ENCODE measurements at regions not wholly inside any gene's neighbourhood (a gene's known extent, or its start where the extent isn't known, plus 50 kb on each side); places are given as distances from the start of the nearest gene placed in this dataset.

GRCh38 chr2:158047156-158047611 is 54.5 kb upstream of the UPP2 start:
- Histone ChIP-seq H3K79me1 (ENCODE audit: insufficient read depth, low read depth, low read length, poor library complexity, severe bottlenecking) (no peaks in the 10 kb centered on the region), H2BK5ac (ENCODE audit: insufficient read length, low read length) (no peak overlapping the region), H2BK15ac (ENCODE audit: low read depth, low read length) (no peak overlapping the region), H2BK120ac (ENCODE audit: low read depth, low read length, poor library complexity, severe bottlenecking) (no peak overlapping the region), H3K23me2 (ENCODE audit: insufficient read length, low read depth, low read length, poor library complexity, severe bottlenecking) (no peaks in the 10 kb centered on the region), H3K23ac (ENCODE audit: insufficient read length, low read depth, low read length) (no peak overlapping the region), H3K4ac (ENCODE audit: low read depth, low read length) (no peak overlapping the region), H3K27me3 (ENCODE audit: insufficient read depth, low read length) (no peaks in the 10 kb centered on the region), H4K91ac (ENCODE audit: insufficient read length, low read depth, low read length) (no peak overlapping the region), H4K20me1 (ENCODE audit: control insufficient read depth, insufficient read depth, insufficient read length) (no peaks in the 10 kb centered on the region), H4K5ac (ENCODE audit: insufficient read length, low read depth, low read length) (no peak overlapping the region), H4K8ac (replicated peaks; ENCODE audit: insufficient read length, low read depth, low read length) (no peak overlapping the region), H3K56ac (ENCODE audit: insufficient read length, low read depth, low read length) (no peak overlapping the region), H3K14ac (ENCODE audit: insufficient read depth, low read length) (no peak overlapping the region), H3K79me2 (ENCODE audit: insufficient read depth, low read length) (no peaks in the 10 kb centered on the region), H3K4me2 (ENCODE audit: insufficient read depth, insufficient read length, low read length) (no peak overlapping the region), H3K27ac (ENCODE audit: insufficient read length, low read depth, low read length) (no peak overlapping the region), H3K4me1 (ENCODE audit: insufficient read depth, low read length) (no peaks in the 10 kb centered on the region), H2AFZ (ENCODE audit: low read length) (no peak overlapping the region), H2BK12ac (ENCODE audit: insufficient read length, low read depth, low read length) (no peak overlapping the region), H2AK5ac (ENCODE audit: insufficient read length, low read length) (no peak overlapping the region), H3K9ac (ENCODE audit: extremely low read depth, insufficient read length, low read length) (no peak overlapping the region), H3T11ph (ENCODE audit: low read length) (no peak overlapping the region), H2BK20ac (ENCODE audit: low read depth, low read length, poor library complexity, severe bottlenecking) (no peak overlapping the region), H3K9me3 (ENCODE audit: control insufficient read depth, low read depth, low read length) (no peaks in the 10 kb centered on the region), H3K18ac (ENCODE audit: insufficient read length, low read depth, low read length) (no peak overlapping the region)
- Mint-ChIP-seq H3K9me3 (no peaks in the 10 kb centered on the region), H3K27me3 (ENCODE audit: low read depth) (no peaks in the 10 kb centered on the region), H3K4me3 (no peak overlapping the region), H3K4me1 (peaks cover 4 to 7% of the 10 kb centered on the region in 2 experiments), H3K27ac (no peak overlapping the region), H3K36me3 (ENCODE audit: insufficient read depth in 1 of 3, low read depth in 3 of 3) (no peaks in the 10 kb centered on the region)
- TF ChIP-seq CTCF (conservative IDR thresholded peaks at IDR 0.05), result no peak
- DNase-seq, result no peak
- no CpG with 5 or more reads among the region's 5 CpGs for WGBS (ENCODE audit: extremely low coverage, insufficient read length, low lambda C conversion rate)

Data from H9 (cell line).